Cardiac muscle cell (in vitro differentiated cells and primary cell): ENCODE measurements at regions not wholly inside any gene's neighbourhood (a gene's known extent, or its start where the extent isn't known, plus 50 kb on each side); places are given as distances from the start of the nearest gene placed in this dataset.

ENCODE experiments used
- DNase-seq, 2 donors: peaks; one replicate each; pipeline versions ENCODE4 v3.0.0 to v3.0.0-alpha.2; 2010 to 2017; ENCODE audit warnings: low read depth in 1 of 2, low spot score in 1 of 2
- H3K27ac ChIP-seq: fragments of 200-600 bp; sonication (generic); 2 replicates; pipeline ENCODE4 v1.5.1; 2016
- H3K27me3 ChIP-seq: fragments of 200-600 bp; sonication (generic); 2 replicates; pipeline ENCODE4 v1.6.0; 2016; ENCODE audit warnings: control low read depth
- H3K36me3 ChIP-seq: fragments of 200-600 bp; sonication (generic); 2 replicates; pipeline ENCODE4 v1.5.1; 2016; ENCODE audit warnings: control low read depth
- H3K4me1 ChIP-seq: fragments of 200-600 bp; sonication (generic); 2 replicates; pipeline ENCODE4 v1.8.1; 2017; ENCODE audit warnings: low read depth, mild to moderate bottlenecking, mixed run types
- H3K4me3 ChIP-seq: fragments of 200-600 bp; sonication (generic); 2 replicates; pipeline ENCODE4 v1.5.1; 2016; ENCODE audit warnings: mild to moderate bottlenecking
- H3K9me3 ChIP-seq: fragments of 200-600 bp; sonication (generic); 2 replicates; pipeline ENCODE4 v1.5.1; 2017; ENCODE audit warnings: low read depth, mild to moderate bottlenecking, control low read depth
- CTCF ChIP-seq: IDR thresholded peaks from 2 replicates; pipeline ENCODE4 v1.5.1; 2012; ENCODE audit warnings: low read depth, mild to moderate bottlenecking, low read length

- no peaks in the 10 kb centered on the region for H3K36me3 ChIP-seq
- TF ChIP-seq CTCF = no peak
These were observed 1476.2 kb downstream of the MRPL39 start for GRCh38 chr21:24131056-24131455.

GRCh38 chr21:24127651-24128050, 1479.6 kb downstream of the MRPL39 start:
- no peak for TF ChIP-seq CTCF
- DNase-seq = no peak
- H3K36me3 ChIP-seq = no peaks in the 10 kb centered on the region

More at GRCh38 chr21:24131056-24131455, 1476.2 kb downstream of the MRPL39 start:
- no peaks in the 10 kb centered on the region for H3K27me3 ChIP-seq
- no peak for DNase-seq
- no peaks in the 10 kb centered on the region for H3K9me3 ChIP-seq
- H3K4me3 ChIP-seq = no peak overlapping the region
- H3K27ac ChIP-seq = no peak overlapping the region
- H3K4me1 ChIP-seq = no peaks in the 10 kb centered on the region

GRCh38 chr21:24123785-24124184, 1483.5 kb downstream of the MRPL39 start:
- H3K27ac ChIP-seq = no peak overlapping the region
- H3K9me3 ChIP-seq = no peaks in the 10 kb centered on the region
- no peaks in the 10 kb centered on the region for H3K27me3 ChIP-seq
- no peak for DNase-seq
- no peaks in the 10 kb centered on the region for H3K4me1 ChIP-seq
- no peaks in the 10 kb centered on the region for H3K36me3 ChIP-seq
- H3K4me3 ChIP-seq = no peak overlapping the region
- no peak for TF ChIP-seq CTCF

More at GRCh38 chr21:24127651-24128050, 1479.6 kb downstream of the MRPL39 start:
- Histone ChIP-seq H3K9me3 (no peaks in the 10 kb centered on the region), H3K4me3 (no peak overlapping the region), H3K27me3 (no peaks in the 10 kb centered on the region), H3K27ac (no peak overlapping the region), H3K4me1 (no peaks in the 10 kb centered on the region)

GRCh38 chr21:24118738-24119459, 1488.4 kb downstream of the MRPL39 start:
- H3K9me3 ChIP-seq = no peaks in the 10 kb centered on the region
- TF ChIP-seq CTCF = no peak
- H3K4me1 ChIP-seq = no peaks in the 10 kb centered on the region
- DNase-seq = no peak
- H3K4me3 ChIP-seq = no peak overlapping the region
- no peaks in the 10 kb centered on the region for H3K27me3 ChIP-seq
- no peaks in the 10 kb centered on the region for H3K36me3 ChIP-seq
- no peak overlapping the region for H3K27ac ChIP-seq

GRCh38 chr21:24115141-24115540, 1492.1 kb downstream of the MRPL39 start:
- no peak for DNase-seq
- no peak overlapping the region for H3K4me3 ChIP-seq
- H3K27ac ChIP-seq = no peak overlapping the region
- no peaks in the 10 kb centered on the region for H3K4me1 ChIP-seq
- H3K36me3 ChIP-seq = no peaks in the 10 kb centered on the region
- TF ChIP-seq CTCF = no peak
- H3K27me3 ChIP-seq = no peaks in the 10 kb centered on the region
- H3K9me3 ChIP-seq = no peaks in the 10 kb centered on the region
